GM12873 (cell line): ENCODE measurements at regions not wholly inside any gene's neighbourhood (a gene's known extent, or its start where the extent isn't known, plus 50 kb on each side); places are given as distances from the start of the nearest gene placed in this dataset.

Experiments
- CTCF ChIP-seq: IDR thresholded peaks from 2 replicates; pipeline ENCODE4 v1.5.1; 2012; ENCODE audit warnings: low read depth, mild to moderate bottlenecking, moderate library complexity, low read length, control low read depth; ENCODE audit not compliant: insufficient read depth; ENCODE audit errors: missing control alignments

- no peak for TF ChIP-seq CTCF
These were observed 141.6 kb downstream of the GPR85 start for GRCh38 chr7:112945046-112945445.

- TF ChIP-seq CTCF = no peak
These were observed 143.6 kb downstream of the GPR85 start for GRCh38 chr7:112942981-112943380.

- no peak for TF ChIP-seq CTCF
These were observed 146.3 kb downstream of the GPR85 start for GRCh38 chr7:112940314-112940732.

GRCh38 chr7:112939574-112940313, 146.9 kb downstream of the GPR85 start:
- no peak for TF ChIP-seq CTCF

- TF ChIP-seq CTCF = no peak
These were observed 147.6 kb downstream of the GPR85 start for GRCh38 chr7:112938863-112939573.

GRCh38 chr7:112937651-112938415, 147.6 kb upstream of the TMEM168 start:
- no peak for TF ChIP-seq CTCF

GRCh38 chr7:112933598-112933997, 143.4 kb upstream of the TMEM168 start:
- TF ChIP-seq CTCF = no peak
